ENCODE measurements at regions not wholly inside any gene's neighbourhood (a gene's known extent, or its start where the extent isn't known, plus 50 kb on each side); places are given as distances from the start of the nearest gene placed in this dataset.

DNA sequence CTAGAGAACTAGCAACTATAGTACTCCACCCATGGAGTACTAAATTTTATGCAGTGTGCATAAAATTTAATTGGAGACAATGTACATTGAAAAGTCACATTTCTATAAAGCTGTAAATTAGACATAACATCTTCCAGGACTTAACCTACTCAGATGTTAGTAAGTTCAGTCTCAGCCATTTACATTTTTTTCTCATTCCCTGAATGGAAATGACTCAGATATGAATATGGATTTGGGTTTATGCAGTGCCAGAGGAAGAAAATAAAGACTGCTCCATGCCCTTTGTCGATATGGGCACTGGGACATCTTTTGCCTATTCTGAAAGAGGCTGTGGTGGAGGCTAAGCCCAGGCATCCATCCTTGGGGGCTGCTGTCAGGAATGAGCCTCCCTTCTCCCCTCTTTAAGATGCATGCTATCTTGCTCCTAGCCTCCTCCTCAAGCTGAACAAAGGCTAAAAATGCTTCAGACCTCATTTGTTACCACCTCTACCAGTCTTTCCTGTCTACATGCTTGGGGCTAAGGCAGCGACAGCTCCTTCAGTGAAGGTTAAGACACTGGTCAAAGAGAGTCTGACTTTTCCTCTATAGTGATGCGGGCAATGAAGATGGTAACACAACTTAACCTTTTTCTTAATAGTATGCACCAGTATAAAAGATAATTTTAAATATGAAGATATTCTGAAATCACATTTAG lies 486.8 kb upstream of the ANKRD30A start:
- no peak overlapping the region for H3K4me3 Mint-ChIP-seq (ENCODE audit: unreplicated experiment)
- H3K27me3 Mint-ChIP-seq (ENCODE audit: low read depth, unreplicated experiment): no peaks in the 10 kb centered on the region
- H3K27ac Mint-ChIP-seq (ENCODE audit: unreplicated experiment): no peak overlapping the region
- no peaks in the 10 kb centered on the region for H3K36me3 Mint-ChIP-seq (ENCODE audit: low read depth, unreplicated experiment)
- Histone ChIP-seq H3K36me3 (ENCODE audit: insufficient read depth, low read length) (no peaks in the 10 kb centered on the region), H3K4me1 (ENCODE audit: insufficient read depth, low read length) (peaks cover 8% of the 10 kb centered on the region), H3K27me3 (ENCODE audit: insufficient read depth, low read length) (no peaks in the 10 kb centered on the region), H3K9ac (ENCODE audit: low read length) (no peak overlapping the region), H4K20me1 (ENCODE audit: insufficient read depth, low read length) (no peaks in the 10 kb centered on the region), H3K79me2 (ENCODE audit: insufficient read depth, low read length) (no peaks in the 10 kb centered on the region), H3K4me2 (ENCODE audit: low read length) (no peak overlapping the region), H3K4me3 (ENCODE audit: insufficient read depth, low read depth, low read length) (no peak overlapping the region), H3K27ac (ENCODE audit: low read depth, low read length) (no peak overlapping the region), H2AFZ (ENCODE audit: low read depth, low read length) (peak overlapping the region; percentile 3), H3K9me3 (ENCODE audit: insufficient read depth, low read depth, low read length) (no peaks in the 10 kb centered on the region)
- H3K4me1 Mint-ChIP-seq (ENCODE audit: low read depth, unreplicated experiment): peaks cover 5% of the 10 kb centered on the region
- DNase-seq (ENCODE audit: low read depth): no peak
- TF ChIP-seq, protein P1, sequence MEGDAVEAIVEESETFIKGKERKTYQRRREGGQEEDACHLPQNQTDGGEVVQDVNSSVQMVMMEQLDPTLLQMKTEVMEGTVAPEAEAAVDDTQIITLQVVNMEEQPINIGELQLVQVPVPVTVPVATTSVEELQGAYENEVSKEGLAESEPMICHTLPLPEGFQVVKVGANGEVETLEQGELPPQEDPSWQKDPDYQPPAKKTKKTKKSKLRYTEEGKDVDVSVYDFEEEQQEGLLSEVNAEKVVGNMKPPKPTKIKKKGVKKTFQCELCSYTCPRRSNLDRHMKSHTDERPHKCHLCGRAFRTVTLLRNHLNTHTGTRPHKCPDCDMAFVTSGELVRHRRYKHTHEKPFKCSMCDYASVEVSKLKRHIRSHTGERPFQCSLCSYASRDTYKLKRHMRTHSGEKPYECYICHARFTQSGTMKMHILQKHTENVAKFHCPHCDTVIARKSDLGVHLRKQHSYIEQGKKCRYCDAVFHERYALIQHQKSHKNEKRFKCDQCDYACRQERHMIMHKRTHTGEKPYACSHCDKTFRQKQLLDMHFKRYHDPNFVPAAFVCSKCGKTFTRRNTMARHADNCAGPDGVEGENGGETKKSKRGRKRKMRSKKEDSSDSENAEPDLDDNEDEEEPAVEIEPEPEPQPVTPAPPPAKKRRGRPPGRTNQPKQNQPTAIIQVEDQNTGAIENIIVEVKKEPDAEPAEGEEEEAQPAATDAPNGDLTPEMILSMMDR (IDR thresholded peaks at IDR 0.05; ENCODE audit: insufficient read depth, low read depth, low read length): no peak
- TF ChIP-seq EZH2 (IDR thresholded peaks at IDR 0.05; ENCODE audit: insufficient read depth, low read length): no peak
- H3K9me3 Mint-ChIP-seq (ENCODE audit: unreplicated experiment): no peaks in the 10 kb centered on the region
- peak; percentile 9 for FAIRE-seq

DNA sequence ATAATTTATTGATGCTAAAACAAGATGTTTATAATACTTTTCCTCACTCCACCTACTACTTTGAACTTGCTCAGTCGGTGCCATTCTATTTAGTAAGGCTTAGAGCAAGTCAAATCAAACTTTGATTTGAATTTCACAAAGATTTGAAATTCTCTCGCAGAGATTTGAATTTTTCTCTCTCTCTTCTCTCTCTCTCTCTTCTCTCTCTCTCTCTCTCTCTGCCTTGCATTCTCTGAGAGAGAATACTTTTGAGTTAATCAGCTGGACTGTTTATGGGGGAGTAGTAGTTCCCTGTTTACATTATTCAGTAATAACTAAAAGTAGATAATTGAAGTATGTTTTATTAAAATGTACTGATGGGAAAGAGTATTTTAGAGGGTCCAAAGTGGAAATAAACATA lies 488.5 kb upstream of the ANKRD30A start:
- no peaks in the 10 kb centered on the region for H4K20me1 ChIP-seq (ENCODE audit: insufficient read depth, low read length)
- no peak overlapping the region for H3K27ac ChIP-seq (ENCODE audit: low read depth, low read length)

More for the DNA sequence above, 488.5 kb upstream of the ANKRD30A start:
- Histone ChIP-seq H3K4me2 (ENCODE audit: low read length) (no peak overlapping the region), H3K79me2 (ENCODE audit: insufficient read depth, low read length) (no peaks in the 10 kb centered on the region), H2AFZ (ENCODE audit: low read depth, low read length) (no peak overlapping the region), H3K4me3 (ENCODE audit: insufficient read depth, low read depth, low read length) (no peak overlapping the region), H3K36me3 (ENCODE audit: insufficient read depth, low read length) (no peaks in the 10 kb centered on the region), H3K4me1 (ENCODE audit: insufficient read depth, low read length) (peaks cover 8% of the 10 kb centered on the region), H3K9me3 (ENCODE audit: insufficient read depth, low read depth, low read length) (no peaks in the 10 kb centered on the region), H3K9ac (ENCODE audit: low read length) (no peak overlapping the region), H3K27me3 (ENCODE audit: insufficient read depth, low read length) (no peaks in the 10 kb centered on the region)
- no peaks in the 10 kb centered on the region for H3K9me3 Mint-ChIP-seq (ENCODE audit: unreplicated experiment)
- H3K4me1 Mint-ChIP-seq (ENCODE audit: low read depth, unreplicated experiment): peaks cover 5% of the 10 kb centered on the region
- no peak for TF ChIP-seq EZH2 (IDR thresholded peaks at IDR 0.05; ENCODE audit: insufficient read depth, low read length)
- TF ChIP-seq, protein P1 (IDR thresholded peaks at IDR 0.05; ENCODE audit: insufficient read depth, low read depth, low read length): no peak
- H3K36me3 Mint-ChIP-seq (ENCODE audit: low read depth, unreplicated experiment): no peaks in the 10 kb centered on the region
- DNase-seq (ENCODE audit: low read depth) (no peak), FAIRE-seq (no peak)
- H3K4me3 Mint-ChIP-seq (ENCODE audit: unreplicated experiment): no peak overlapping the region
- no peak overlapping the region for H3K27ac Mint-ChIP-seq (ENCODE audit: unreplicated experiment)
- H3K27me3 Mint-ChIP-seq (ENCODE audit: low read depth, unreplicated experiment): no peaks in the 10 kb centered on the region

Data from astrocyte (in vitro differentiated cells and primary cell).